Caco-2 (cell line): ENCODE measurements at regions not wholly inside any gene's neighbourhood (a gene's known extent, or its start where the extent isn't known, plus 50 kb on each side); places are given as distances from the start of the nearest gene placed in this dataset.

Experiments
- BruUV-seq: library from RNA; stranded (reverse); fragments of 400-500 nt; replicated peaks from 2 replicates; lab custom pipeline; 2021; lab: Mats Ljungman, UMichigan
- CTCF ChIA-PET: fragments of 300-600 bp; sonication (Branson Sonifier 250); formaldehyde crosslinking; loops from one replicate; lab custom pipeline; 2022; ENCODE audit warnings: antibody characterized with exemption; lab: Charles Lee
- POLR2A ChIA-PET: fragments of 300-600 bp; sonication (Branson Sonifier 250); formaldehyde crosslinking; loops from one replicate; lab custom pipeline; 2022; ENCODE audit warnings: antibody characterized with exemption; lab: Charles Lee
- DNase-seq, 2 experiments: peaks; one replicate each; pipeline versions ENCODE4 v3.0.0 to v3.0.0-alpha.2; 2020 to 2022
- H3K27me3 ChIP-seq: replicated peaks from 2 replicates; pipeline ENCODE4 v1.6.0; 2011; ENCODE audit warnings: low read length; ENCODE audit not compliant: control insufficient read depth, insufficient read depth
- H3K36me3 ChIP-seq: 2 replicates; pipeline ENCODE4 v1.5.1; 2011; ENCODE audit warnings: low read length; ENCODE audit not compliant: control insufficient read depth, insufficient read depth
- H3K4me1 ChIP-seq: fragments of 250-450 bp; sonication (Bioruptor Pico); 2 replicates; pipeline ENCODE4 v1.5.1; 2020; ENCODE audit warnings: mild to moderate bottlenecking
- H3K4me3 ChIP-seq: 2 replicates; pipeline ENCODE4 v1.5.1; 2011; ENCODE audit warnings: low read depth, mild to moderate bottlenecking, control low read depth, low read length
- H3K9me3 ChIP-seq: fragments of 250-450 bp; sonication (Bioruptor Pico); 2 replicates; pipeline ENCODE4 v1.5.1; 2020; ENCODE audit warnings: mild to moderate bottlenecking, moderate library complexity
- H3K27ac Mint-ChIP-seq: one replicate; pipeline ENCODE4 v1.8.0; 2022; ENCODE audit warnings: mixed read lengths; ENCODE audit not compliant: unreplicated experiment
- H3K27me3 Mint-ChIP-seq: one replicate; pipeline ENCODE4 v1.8.0; 2022; ENCODE audit warnings: mixed read lengths; ENCODE audit not compliant: insufficient read depth, unreplicated experiment
- H3K36me3 Mint-ChIP-seq: one replicate; pipeline ENCODE4 v1.8.0; 2022; ENCODE audit warnings: mild to moderate bottlenecking, mixed read lengths; ENCODE audit not compliant: insufficient read depth, unreplicated experiment
- H3K4me1 Mint-ChIP-seq: one replicate; pipeline ENCODE4 v1.8.0; 2022; ENCODE audit warnings: low read depth, mixed read lengths; ENCODE audit not compliant: unreplicated experiment
- H3K4me3 Mint-ChIP-seq: one replicate; pipeline ENCODE4 v1.8.0; 2022; ENCODE audit warnings: mild to moderate bottlenecking, moderate library complexity, mixed read lengths; ENCODE audit not compliant: unreplicated experiment
- H3K9me3 Mint-ChIP-seq: one replicate; pipeline ENCODE4 v1.8.0; 2022; ENCODE audit warnings: mixed read lengths; ENCODE audit not compliant: unreplicated experiment
- intact Hi-C: fragments of 100-400 bp; cut with micrococcal nuclease; formaldehyde crosslinking; loops from one replicate; pipeline ENCODE4 v1.10.0; 2022; ENCODE audit not compliant: unreplicated experiment
- TF ChIP-seq, protein P1 (sequence below), 2 experiments: fragments of 200-600 bp in 1 of 2; IDR thresholded peaks; 1 replicate in 1 of 2; 2 replicates in 1 of 2; pipeline versions ENCODE4 v1.5.1 to v1.8.0; 2011 to 2022; ENCODE audit warnings: antibody characterized with exemption in 1 of 2, control low read depth in 1 of 2, inconsistent platforms in 1 of 2, low read depth in 1 of 2, low read length in 1 of 2, mild to moderate bottlenecking in 1 of 2, moderate library complexity in 1 of 2; ENCODE audit not compliant: insufficient read depth in 1 of 2, severe bottlenecking in 1 of 2, unreplicated experiment in 1 of 2

DNA sequence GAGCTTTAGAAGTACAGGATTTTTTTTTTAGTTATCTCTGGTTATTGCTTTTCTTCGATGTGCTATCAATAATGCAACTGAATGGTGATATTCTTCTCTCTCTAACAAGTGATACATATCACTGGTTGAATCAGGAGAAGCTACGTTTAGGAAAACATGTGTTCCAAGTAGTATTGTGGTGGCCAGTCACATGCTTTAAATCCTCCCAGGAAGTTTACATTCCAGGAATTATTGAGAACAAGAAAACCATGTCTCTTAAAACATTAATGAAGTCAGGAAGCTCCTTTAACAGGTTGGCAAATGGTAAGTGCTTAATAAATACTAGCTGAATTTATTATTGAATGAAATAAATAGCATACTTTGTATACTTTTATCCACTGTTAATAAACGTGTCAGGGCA is 371.1 kb downstream of the BCKDHB start:
- no peaks in the 10 kb centered on the region for H3K9me3 ChIP-seq
- intact Hi-C loops, result no loop called here
- no TSS peak for BruUV-seq
- DNase-seq, result no peak
- H3K27me3 Mint-ChIP-seq, result no peaks in the 10 kb centered on the region
- no peak overlapping the region for H3K27ac Mint-ChIP-seq
- TF ChIP-seq, protein P1, sequence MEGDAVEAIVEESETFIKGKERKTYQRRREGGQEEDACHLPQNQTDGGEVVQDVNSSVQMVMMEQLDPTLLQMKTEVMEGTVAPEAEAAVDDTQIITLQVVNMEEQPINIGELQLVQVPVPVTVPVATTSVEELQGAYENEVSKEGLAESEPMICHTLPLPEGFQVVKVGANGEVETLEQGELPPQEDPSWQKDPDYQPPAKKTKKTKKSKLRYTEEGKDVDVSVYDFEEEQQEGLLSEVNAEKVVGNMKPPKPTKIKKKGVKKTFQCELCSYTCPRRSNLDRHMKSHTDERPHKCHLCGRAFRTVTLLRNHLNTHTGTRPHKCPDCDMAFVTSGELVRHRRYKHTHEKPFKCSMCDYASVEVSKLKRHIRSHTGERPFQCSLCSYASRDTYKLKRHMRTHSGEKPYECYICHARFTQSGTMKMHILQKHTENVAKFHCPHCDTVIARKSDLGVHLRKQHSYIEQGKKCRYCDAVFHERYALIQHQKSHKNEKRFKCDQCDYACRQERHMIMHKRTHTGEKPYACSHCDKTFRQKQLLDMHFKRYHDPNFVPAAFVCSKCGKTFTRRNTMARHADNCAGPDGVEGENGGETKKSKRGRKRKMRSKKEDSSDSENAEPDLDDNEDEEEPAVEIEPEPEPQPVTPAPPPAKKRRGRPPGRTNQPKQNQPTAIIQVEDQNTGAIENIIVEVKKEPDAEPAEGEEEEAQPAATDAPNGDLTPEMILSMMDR (IDR thresholded peaks at IDR 0.05; ENCODE audit: insufficient read depth in 1 of 2, low read depth in 1 of 2, low read length in 1 of 2, severe bottlenecking in 1 of 2, unreplicated experiment in 1 of 2), result no peak
- peaks cover 6% of the 10 kb centered on the region for H3K4me1 ChIP-seq
- H3K4me1 Mint-ChIP-seq, result no peaks in the 10 kb centered on the region
- H3K9me3 Mint-ChIP-seq, result no peaks in the 10 kb centered on the region
- ChIA-PET CTCF (no interaction called here), POLR2A (no interaction called here)
- no peak overlapping the region for H3K4me3 ChIP-seq
- H3K27me3 ChIP-seq, result no peaks in the 10 kb centered on the region
- H3K36me3 ChIP-seq, result no peaks in the 10 kb centered on the region
- no peaks in the 10 kb centered on the region for H3K36me3 Mint-ChIP-seq
- no peak overlapping the region for H3K4me3 Mint-ChIP-seq

DNA sequence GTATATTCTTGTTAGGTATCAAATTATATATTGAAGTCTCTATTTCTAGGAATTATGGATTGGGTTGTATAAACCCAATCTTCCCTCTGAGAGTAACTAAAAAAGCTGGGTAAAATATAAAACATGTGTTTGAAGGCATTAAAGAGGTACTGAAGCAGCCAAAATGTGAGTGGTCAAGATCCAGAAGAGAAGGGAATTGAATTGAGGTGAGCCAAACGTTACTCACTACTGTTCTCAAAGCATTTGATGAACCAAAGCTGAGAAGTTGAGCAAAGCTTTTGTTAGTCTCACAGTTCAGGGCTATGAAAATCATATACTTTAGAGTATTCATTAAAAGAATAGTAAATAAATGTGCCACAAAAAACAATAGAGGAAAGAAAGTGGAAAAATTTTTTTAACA is 365.8 kb downstream of the BCKDHB start:
- Histone ChIP-seq H3K36me3 (no peaks in the 10 kb centered on the region), H3K4me1 (peaks cover 8% of the 10 kb centered on the region), H3K4me3 (no peak overlapping the region), H3K9me3 (no peaks in the 10 kb centered on the region), H3K27me3 (no peaks in the 10 kb centered on the region)
- DNase-seq, result no peak
- Mint-ChIP-seq H3K36me3 (no peaks in the 10 kb centered on the region), H3K9me3 (no peaks in the 10 kb centered on the region), H3K4me3 (no peak overlapping the region), H3K27me3 (no peaks in the 10 kb centered on the region), H3K4me1 (no peaks in the 10 kb centered on the region), H3K27ac (no peak overlapping the region)
- ChIA-PET POLR2A (no interaction called here), CTCF (no interaction called here)
- BruUV-seq, result no TSS peak
- intact Hi-C loops, result no loop called here
- TF ChIP-seq, protein P1 (IDR thresholded peaks at IDR 0.05; ENCODE audit: insufficient read depth in 1 of 2, low read depth in 1 of 2, low read length in 1 of 2, severe bottlenecking in 1 of 2, unreplicated experiment in 1 of 2), result no peak

DNA sequence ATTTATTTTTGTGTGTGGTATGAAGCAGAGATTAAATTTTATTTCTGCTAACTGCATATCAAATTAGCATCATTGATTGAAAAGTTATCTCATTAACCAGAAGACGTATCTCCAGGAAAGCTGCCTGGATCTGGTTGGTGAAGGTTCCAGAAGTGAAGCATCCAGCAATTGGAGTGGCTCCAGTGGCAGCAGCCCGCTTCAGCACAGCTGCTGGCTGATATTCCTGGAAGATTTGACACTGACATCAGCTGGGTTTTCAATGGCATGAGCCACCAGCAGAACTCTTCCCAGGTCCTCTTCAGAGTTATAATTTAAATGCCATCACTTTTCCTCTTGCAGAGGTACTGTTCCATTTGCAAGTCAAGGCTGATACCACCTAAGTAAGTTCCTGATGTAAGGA is 363.5 kb downstream of the BCKDHB start:
- TF ChIP-seq, protein P1 (IDR thresholded peaks at IDR 0.05; ENCODE audit: insufficient read depth in 1 of 2, low read depth in 1 of 2, low read length in 1 of 2, severe bottlenecking in 1 of 2, unreplicated experiment in 1 of 2), result no peak
- no peaks in the 10 kb centered on the region for H3K9me3 Mint-ChIP-seq
- CTCF ChIA-PET, result no interaction called here
- no peak for DNase-seq
- Histone ChIP-seq H3K9me3 (no peaks in the 10 kb centered on the region), H3K4me1 (peaks cover 8% of the 10 kb centered on the region), H3K4me3 (no peak overlapping the region), H3K36me3 (no peaks in the 10 kb centered on the region), H3K27me3 (no peaks in the 10 kb centered on the region)
- H3K36me3 Mint-ChIP-seq, result no peaks in the 10 kb centered on the region
- H3K4me1 Mint-ChIP-seq, result no peaks in the 10 kb centered on the region
- no peaks in the 10 kb centered on the region for H3K27me3 Mint-ChIP-seq
- H3K27ac Mint-ChIP-seq, result no peak overlapping the region
- POLR2A ChIA-PET, result no interaction called here
- BruUV-seq, result no TSS peak
- H3K4me3 Mint-ChIP-seq, result no peak overlapping the region
- intact Hi-C loops, result no loop called here
